Left ventricle myocardium superior (tissue), 1 donor: ENCODE measurements at regions not wholly inside any gene's neighbourhood (a gene's known extent, or its start where the extent isn't known, plus 50 kb on each side); places are given as distances from the start of the nearest gene placed in this dataset.

Experiments
- ATAC-seq: fragments of 200-7000 bp; cut with Tn5 transposase; one replicate; pipeline ENCODE4 v1.9.1; 2020; ENCODE audit warnings: mild to moderate bottlenecking, moderate library complexity
- DNase-seq: peaks from one replicate; pipeline ENCODE4 v3.0.0-alpha.2; 2020
- intact Hi-C: fragments of 100-400 bp; cut with micrococcal nuclease; formaldehyde crosslinking; loops from one replicate; pipeline ENCODE4 v1.11.0; 2022
- donor health status: DM: no; HTN: yes; CAD: no; lungs with severe emphysema.

- intact Hi-C loops = no loop called here
- DNase-seq (no peak), ATAC-seq (no peak)
These were observed 93.9 kb upstream of the EGLN3 start for GRCh38 chr14:34044666-34045306.

- no peak for ATAC-seq
- DNase-seq = no peak
- intact Hi-C loops = no loop called here
These were observed 93.4 kb upstream of the EGLN3 start for GRCh38 chr14:34044373-34044637.

- ATAC-seq = no peak
- intact Hi-C loops = no loop called here
- no peak for DNase-seq
These were observed 92.9 kb upstream of the EGLN3 start for GRCh38 chr14:34043627-34044372.

- ATAC-seq = no peak
- intact Hi-C loops = no loop called here
- DNase-seq = no peak
These were observed 90.3 kb upstream of the EGLN3 start for GRCh38 chr14:34041220-34041619.

- ATAC-seq = no peak
- intact Hi-C loops = no loop called here
- no peak for DNase-seq
These were observed 89.9 kb upstream of the EGLN3 start for GRCh38 chr14:34040766-34041165.

- intact Hi-C loops = no loop called here
- no peak for DNase-seq
- no peak for ATAC-seq
These were observed 88.7 kb upstream of the EGLN3 start for GRCh38 chr14:34039428-34040047.

GRCh38 chr14:34038358-34039057 is 87.6 kb upstream of the EGLN3 start:
- intact Hi-C loops = no loop called here
- DNase-seq (no peak), ATAC-seq (no peak)

GRCh38 chr14:34036319-34036766 is 85.5 kb upstream of the EGLN3 start:
- DNase-seq (no peak), ATAC-seq (peak; percentile 1)
- intact Hi-C loops = no loop called here

GRCh38 chr14:34035934-34036250 is 85.0 kb upstream of the EGLN3 start:
- intact Hi-C loops = no loop called here
- DNase-seq (no peak), ATAC-seq (no peak)

- intact Hi-C loops = no loop called here
- DNase-seq = peak; percentile 83
These were observed 84.5 kb upstream of the EGLN3 start for GRCh38 chr14:34035177-34035933.

GRCh38 chr14:34034447-34035176 is 83.7 kb upstream of the EGLN3 start:
- no peak for DNase-seq
- intact Hi-C loops = no loop called here
- no peak for ATAC-seq

More at GRCh38 chr14:34035177-34035933, 84.5 kb upstream of the EGLN3 start:
- peak; percentile 86 for ATAC-seq

- no peak for DNase-seq
- intact Hi-C loops = no loop called here
- no peak for ATAC-seq
These were observed 81.8 kb upstream of the EGLN3 start for GRCh38 chr14:34032720-34033119.

- DNase-seq (peak; percentile 50), ATAC-seq (peak; percentile 58)
- intact Hi-C loops = no loop called here
These were observed 80.0 kb upstream of the EGLN3 start for GRCh38 chr14:34030864-34031263.

GRCh38 chr14:34029921-34030334 is 79.1 kb upstream of the EGLN3 start:
- DNase-seq = peak; percentile 69
- intact Hi-C loops = no loop called here

GRCh38 chr14:34027990-34028495 is 77.2 kb upstream of the EGLN3 start:
- no peak for ATAC-seq
- no peak for DNase-seq
- intact Hi-C loops = no loop called here

More at GRCh38 chr14:34029921-34030334, 79.1 kb upstream of the EGLN3 start:
- ATAC-seq = peak; percentile 85

GRCh38 chr14:34027130-34027989 is 76.5 kb upstream of the EGLN3 start:
- no peak for ATAC-seq
- intact Hi-C loops = no loop called here
- DNase-seq = no peak

GRCh38 chr14:34025325-34026017 is 74.6 kb upstream of the EGLN3 start:
- intact Hi-C loops = no loop called here
- ATAC-seq (no peak), DNase-seq (no peak)
